ENCODE measurements at regions not wholly inside any gene's neighbourhood (a gene's known extent, or its start where the extent isn't known, plus 50 kb on each side); places are given as distances from the start of the nearest gene placed in this dataset.

- TF ChIP-seq ZHX1 (conservative IDR thresholded peaks at IDR 0.05; ENCODE audit: low read length): no peak
- TF ChIP-seq ZBTB26 (CRISPR knock-in tag; IDR thresholded peaks at IDR 0.05): no peak
- peak; percentile 65 for TF ChIP-seq ZFX (CRISPR knock-in tag; IDR thresholded peaks at IDR 0.05)
- no peak for TF ChIP-seq MTA2 (IDR thresholded peaks at IDR 0.05; ENCODE audit: low read depth)
- TF ChIP-seq ZNF24 (IDR thresholded peaks at IDR 0.05): no peak
- no peak for TF ChIP-seq KDM4B (IDR thresholded peaks at IDR 0.05; ENCODE audit: borderline replicate concordance in 2 of 2, low read depth in 1 of 2)
- TF ChIP-seq AFF1 (IDR thresholded peaks at IDR 0.05; ENCODE audit: low read depth in 1 of 2, partially characterized antibody in 2 of 2): no peak
- 0 out of 4 replicates have a peak, but pooled peaks of 1 of the 2 experiments have one; percentile 32 for TF ChIP-seq UBTF (IDR thresholded peaks at IDR 0.05; ENCODE audit: borderline replicate concordance in 1 of 2, low read depth in 2 of 2, low read length in 2 of 2)
- TF ChIP-seq RAD21 (CRISPR knock-in tag; conservative IDR thresholded peaks at IDR 0.05 in 1 of 2, IDR thresholded peaks at IDR 0.05 in 1 of 2): no peak
- peak in 1 of 2 experiments; percentile 56; a peak in 2 of 4 replicates for TF ChIP-seq FOXA3 (CRISPR knock-in tag; conservative IDR thresholded peaks at IDR 0.05 in 1 of 2, IDR thresholded peaks at IDR 0.05 in 1 of 2)
- TF ChIP-seq CTCFL (IDR thresholded peaks at IDR 0.05; ENCODE audit: borderline replicate concordance, insufficient read depth, low read depth, low read length, poor library complexity, severe bottlenecking): no peak
- TF ChIP-seq SMARCE1 (IDR thresholded peaks at IDR 0.05): peak; percentile 17; the same call in 1 of the 2 replicates
Measured at GRCh38 chr2:47226132-47226922, 50.0 kb upstream of the CALM2 start (continued).

Measured in K562 (cell line).